GM12878 (cell line): ENCODE measurements at regions not wholly inside any gene's neighbourhood (a gene's known extent, or its start where the extent isn't known, plus 50 kb on each side); places are given as distances from the start of the nearest gene placed in this dataset.

Experiments
- ATAC-seq: fragments of 200-7000 bp; cut with Tn5 transposase; 3 replicates; pipeline ENCODE4 v1.9.1; 2020; ENCODE audit warnings: mild to moderate bottlenecking, moderate library complexity
- BruUV-seq: library from RNA; stranded (reverse); fragments of 400-500 nt; replicated peaks from 2 replicates; lab custom pipeline; 2021; lab: Mats Ljungman, UMichigan
- CTCF ChIA-PET: fragments of 300-600 bp; sonication (Branson Sonifier 250); formaldehyde crosslinking; extraction: SDS; loops from one replicate; lab custom pipeline; 2021; ENCODE audit warnings: inconsistent platforms; lab: Yijun Ruan, JAX
- POLR2A ChIA-PET: fragments of 350-600 bp; formaldehyde crosslinking; extraction: SDS; loops from one replicate; lab custom pipeline; 2021; ENCODE audit warnings: inconsistent platforms; lab: Charles Lee
- RAD21 ChIA-PET: fragments of 300-600 bp; sonication (Branson Sonifier 250); formaldehyde crosslinking; loops from one replicate; lab custom pipeline; 2023; ENCODE audit warnings: antibody characterized with exemption; ENCODE audit not compliant: unreplicated experiment; lab: Charles Lee
- SMC1A ChIA-PET: fragments of 300-600 bp; sonication (Branson Sonifier 250); formaldehyde crosslinking; loops from one replicate; lab custom pipeline; 2023; ENCODE audit not compliant: unreplicated experiment, uncharacterized antibody; lab: Charles Lee
- DNase-seq: peaks from one replicate; pipeline ENCODE4 v3.0.0-alpha.2; 2011; ENCODE audit warnings: low read depth, low spot score
- FAIRE-seq: peaks from 3 replicates; lab custom pipeline; 2011; peaks lifted over from hg19 to GRCh38; lab: Jason Lieb, UNC
- H2AFZ ChIP-seq: 2 replicates; pipeline ENCODE4 v1.6.0; 2011; ENCODE audit warnings: low read depth, low read length, control low read depth; ENCODE audit not compliant: control insufficient read depth
- H3K27ac ChIP-seq: 2 replicates; pipeline ENCODE4 v1.5.1; 2011; ENCODE audit warnings: control low read depth; ENCODE audit not compliant: control insufficient read depth, insufficient read depth
- H3K27me3 ChIP-seq, 2 experiments: replicated peaks in 1 of 2; 2 replicates each; pipeline versions ENCODE4 v1.6.0 to v1.6.1; 2011; ENCODE audit warnings: low read length in 1 of 2; ENCODE audit not compliant: control insufficient read depth in 2 of 2, insufficient read depth in 2 of 2
- H3K36me3 ChIP-seq, 2 experiments: 2 replicates each; pipeline ENCODE4 v1.5.1; 2011; ENCODE audit warnings: low read length in 1 of 2; ENCODE audit not compliant: control insufficient read depth in 2 of 2, insufficient read depth in 2 of 2
- H3K4me1 ChIP-seq: 2 replicates; pipeline ENCODE4 v1.6.1; 2011; ENCODE audit warnings: mild to moderate bottlenecking, low read length, moderate library complexity, mixed read lengths; ENCODE audit not compliant: control insufficient read depth, insufficient read depth
- H3K4me2 ChIP-seq: 2 replicates; pipeline ENCODE4 v1.6.0; 2011; ENCODE audit warnings: control low read depth; ENCODE audit not compliant: control insufficient read depth, insufficient read depth
- H3K4me3 ChIP-seq: fragments of 200-600 bp; sonication (generic); 2 replicates; pipeline ENCODE4 v1.5.1; 2016
- H3K79me2 ChIP-seq: 2 replicates; pipeline ENCODE4 v1.6.0; 2011; ENCODE audit warnings: low read length; ENCODE audit not compliant: control insufficient read depth, insufficient read depth
- H3K9ac ChIP-seq: 2 replicates; pipeline ENCODE4 v1.8.0; 2011; ENCODE audit warnings: low read length, control low read depth, mixed read lengths; ENCODE audit not compliant: control insufficient read depth, insufficient read depth
- H3K9me3 ChIP-seq: replicated peaks from 3 replicates; pipeline ENCODE4 v1.5.1; 2011; ENCODE audit warnings: mild to moderate bottlenecking, low read length; ENCODE audit not compliant: control insufficient read depth, insufficient read depth
- H4K20me1 ChIP-seq: 2 replicates; pipeline ENCODE4 v1.6.0; 2011; ENCODE audit not compliant: control insufficient read depth, insufficient read depth
- CBFB ChIP-seq: IDR thresholded peaks from 2 replicates; pipeline ENCODE4 v1.6.1; 2016; ENCODE audit warnings: antibody characterized with exemption, low read depth
- CREM ChIP-seq: IDR thresholded peaks from 2 replicates; pipeline ENCODE4 v1.6.1; 2014; ENCODE audit warnings: antibody characterized with exemption, low read depth
- TAF1 ChIP-seq: IDR thresholded peaks from 2 replicates; pipeline ENCODE4 v1.6.1; 2011; ENCODE audit warnings: mild to moderate bottlenecking, low read depth, low read length, borderline replicate concordance
- WRNIP1 ChIP-seq: IDR thresholded peaks from 2 replicates; pipeline ENCODE4 v1.6.1; 2011; ENCODE audit warnings: low read depth, low read length, improper control_type of control experiment, borderline replicate concordance
- ZNF207 ChIP-seq: fragments of 450-650 bp; IDR thresholded peaks from 2 replicates; pipeline ENCODE4 v1.6.1; 2014; ENCODE audit warnings: antibody characterized with exemption, mild to moderate bottlenecking, borderline replicate concordance
- WGBS: methylation state at CpG from one replicate; pipeline ENCODE4 v1.1.6; 2016; ENCODE audit warnings: low lambda C conversion rate; ENCODE audit not compliant: insufficient replicate concordance, insufficient coverage; ENCODE audit errors: missing lambda C conversion rate; 5-methylcytosine and 5-hydroxymethylcytosine counted together
- in situ Hi-C: fragments of 300-500 bp; cut with MboI; formaldehyde crosslinking; loops from 9 replicates; pipeline ENCODE4 v1.14.3; 2018; ENCODE audit warnings: mixed read lengths
- intact Hi-C: fragments of 100-400 bp; cut with micrococcal nuclease; formaldehyde crosslinking; loops from one replicate; pipeline ENCODE4 v1.14.2; 2022; ENCODE audit not compliant: unreplicated experiment
- TF ChIP-seq, protein P1 (sequence below): fragments of 450-650 bp; IDR thresholded peaks from 2 replicates; pipeline ENCODE4 v1.6.1; 2017; ENCODE audit warnings: antibody characterized with exemption, mild to moderate bottlenecking, moderate library complexity

DNA sequence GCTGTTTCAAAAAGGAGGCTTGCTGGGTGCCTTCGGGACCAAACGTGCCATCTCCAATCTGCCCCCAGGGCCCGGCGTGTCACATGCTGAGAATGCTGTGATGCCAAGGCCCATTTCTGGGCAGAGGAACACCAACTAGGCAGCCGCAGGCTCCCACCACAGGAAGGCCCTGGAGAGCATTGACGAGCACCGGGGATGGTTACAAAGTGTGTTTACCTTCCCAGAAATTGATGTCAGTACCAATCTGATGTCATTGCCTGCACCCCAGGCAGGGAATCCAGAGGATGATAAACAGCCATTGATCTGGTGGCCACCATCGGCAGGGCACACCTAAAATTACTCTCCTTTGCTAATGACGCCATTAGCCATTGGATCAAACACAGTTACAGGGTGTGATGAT, 418.1 kb upstream of the CDH5 start:
- Histone ChIP-seq H4K20me1 (no peaks in the 10 kb centered on the region), H3K79me2 (no peaks in the 10 kb centered on the region), H3K9me3 (no peaks in the 10 kb centered on the region), H3K27ac (no peak overlapping the region), H3K36me3 (no peaks in the 10 kb centered on the region), H3K4me3 (no peak overlapping the region), H3K27me3 (no peaks in the 10 kb centered on the region), H3K4me2 (no peak overlapping the region), H2AFZ (no peak overlapping the region)
- DNase-seq (no peak), ATAC-seq (no peak), FAIRE-seq (no peak)
- no TSS peak for BruUV-seq
- ChIA-PET CTCF (no interaction called here), RAD21 (no interaction called here), POLR2A (no interaction called here)
- WGBS: 18% methylated on average over 9 of the region's 9 CpGs
- intact Hi-C loops: no loop called here
- in situ Hi-C loops: no loop called here
- TF ChIP-seq TAF1 (no peak), CREM (no peak)
- TF ChIP-seq, all 136 proteins: peak for 0
- Histone ChIP-seq H3K4me1 (no peaks in the 10 kb centered on the region), H3K9ac (no peak overlapping the region)
- SMC1A ChIA-PET: no interaction called here

DNA sequence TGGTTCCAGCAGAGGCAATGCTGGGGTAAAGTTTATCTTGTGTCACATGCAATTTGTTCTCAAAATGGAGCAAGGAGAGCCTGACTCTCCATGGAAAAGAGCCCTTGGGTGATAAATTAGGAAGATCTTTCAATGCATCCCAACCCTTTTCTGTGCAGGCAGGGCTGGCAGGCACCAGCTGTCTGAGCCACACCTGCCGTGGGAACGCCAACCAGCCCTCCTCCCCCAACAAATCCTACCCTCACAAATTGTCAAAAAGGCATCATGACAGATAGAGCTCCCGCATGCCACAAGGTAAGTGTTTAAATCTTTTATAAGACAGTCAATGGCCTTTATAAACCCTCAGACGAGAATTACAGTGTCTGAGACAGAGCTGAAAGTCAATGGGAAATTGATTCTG, 418.5 kb upstream of the CDH5 start:
- POLR2A ChIA-PET: no interaction called here
- no peaks in the 10 kb centered on the region for H3K27me3 ChIP-seq
- RAD21 ChIA-PET: no interaction called here
- no peak overlapping the region for H3K27ac ChIP-seq
- 22% methylated on average over 4 of the region's 4 CpGs for WGBS
- DNase-seq (no peak), ATAC-seq (no peak), FAIRE-seq (no peak)
- in situ Hi-C loops: no loop called here
- SMC1A ChIA-PET: no interaction called here
- no TSS peak for BruUV-seq
- no peak overlapping the region for H2AFZ ChIP-seq
- H3K4me2 ChIP-seq: no peak overlapping the region
- no peaks in the 10 kb centered on the region for H3K79me2 ChIP-seq
- no peaks in the 10 kb centered on the region for H3K9me3 ChIP-seq
- no peak overlapping the region for H3K9ac ChIP-seq
- no peaks in the 10 kb centered on the region for H3K4me1 ChIP-seq
- intact Hi-C loops: no loop called here
- TF ChIP-seq CBFB (no peak), ZNF207 (no peak), WRNIP1 (no peak)
- TF ChIP-seq, protein P1, sequence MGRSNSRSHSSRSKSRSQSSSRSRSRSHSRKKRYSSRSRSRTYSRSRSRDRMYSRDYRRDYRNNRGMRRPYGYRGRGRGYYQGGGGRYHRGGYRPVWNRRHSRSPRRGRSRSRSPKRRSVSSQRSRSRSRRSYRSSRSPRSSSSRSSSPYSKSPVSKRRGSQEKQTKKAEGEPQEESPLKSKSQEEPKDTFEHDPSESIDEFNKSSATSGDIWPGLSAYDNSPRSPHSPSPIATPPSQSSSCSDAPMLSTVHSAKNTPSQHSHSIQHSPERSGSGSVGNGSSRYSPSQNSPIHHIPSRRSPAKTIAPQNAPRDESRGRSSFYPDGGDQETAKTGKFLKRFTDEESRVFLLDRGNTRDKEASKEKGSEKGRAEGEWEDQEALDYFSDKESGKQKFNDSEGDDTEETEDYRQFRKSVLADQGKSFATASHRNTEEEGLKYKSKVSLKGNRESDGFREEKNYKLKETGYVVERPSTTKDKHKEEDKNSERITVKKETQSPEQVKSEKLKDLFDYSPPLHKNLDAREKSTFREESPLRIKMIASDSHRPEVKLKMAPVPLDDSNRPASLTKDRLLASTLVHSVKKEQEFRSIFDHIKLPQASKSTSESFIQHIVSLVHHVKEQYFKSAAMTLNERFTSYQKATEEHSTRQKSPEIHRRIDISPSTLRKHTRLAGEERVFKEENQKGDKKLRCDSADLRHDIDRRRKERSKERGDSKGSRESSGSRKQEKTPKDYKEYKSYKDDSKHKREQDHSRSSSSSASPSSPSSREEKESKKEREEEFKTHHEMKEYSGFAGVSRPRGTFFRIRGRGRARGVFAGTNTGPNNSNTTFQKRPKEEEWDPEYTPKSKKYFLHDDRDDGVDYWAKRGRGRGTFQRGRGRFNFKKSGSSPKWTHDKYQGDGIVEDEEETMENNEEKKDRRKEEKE: no peak
- no peak overlapping the region for H3K4me3 ChIP-seq
- H3K36me3 ChIP-seq: no peaks in the 10 kb centered on the region
- CTCF ChIA-PET: no interaction called here
- no peaks in the 10 kb centered on the region for H4K20me1 ChIP-seq
